Brain pericyte (primary cell): ENCODE measurements at regions not wholly inside any gene's neighbourhood (a gene's known extent, or its start where the extent isn't known, plus 50 kb on each side); places are given as distances from the start of the nearest gene placed in this dataset.

ENCODE experiments used
- DNase-seq: peaks from one replicate; pipeline ENCODE4 v3.0.0-alpha.2; 2012; ENCODE audit warnings: low read depth, low spot score

DNA sequence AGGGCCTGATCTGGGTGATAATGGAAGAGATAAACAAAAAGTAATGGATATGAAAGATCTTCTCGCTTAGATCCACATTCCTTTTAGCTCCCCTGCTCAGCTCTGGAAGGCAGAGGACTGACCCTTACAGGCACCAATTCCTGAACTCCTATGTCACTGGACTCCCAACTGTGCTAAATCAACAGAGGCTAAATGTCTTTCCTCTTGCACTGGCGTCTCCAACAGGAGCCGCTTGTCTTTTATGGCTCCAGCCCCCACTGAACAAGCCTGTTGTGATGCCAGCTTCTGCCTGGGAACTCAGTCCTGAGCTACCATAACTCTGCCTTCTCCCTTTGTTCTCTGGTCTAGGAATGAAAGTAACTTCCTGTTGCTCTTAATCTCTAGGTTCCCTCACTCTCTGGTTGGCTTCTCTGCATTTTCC lies 142.1 kb upstream of the COL11A1 start:
- peak; percentile 72 for DNase-seq

DNA sequence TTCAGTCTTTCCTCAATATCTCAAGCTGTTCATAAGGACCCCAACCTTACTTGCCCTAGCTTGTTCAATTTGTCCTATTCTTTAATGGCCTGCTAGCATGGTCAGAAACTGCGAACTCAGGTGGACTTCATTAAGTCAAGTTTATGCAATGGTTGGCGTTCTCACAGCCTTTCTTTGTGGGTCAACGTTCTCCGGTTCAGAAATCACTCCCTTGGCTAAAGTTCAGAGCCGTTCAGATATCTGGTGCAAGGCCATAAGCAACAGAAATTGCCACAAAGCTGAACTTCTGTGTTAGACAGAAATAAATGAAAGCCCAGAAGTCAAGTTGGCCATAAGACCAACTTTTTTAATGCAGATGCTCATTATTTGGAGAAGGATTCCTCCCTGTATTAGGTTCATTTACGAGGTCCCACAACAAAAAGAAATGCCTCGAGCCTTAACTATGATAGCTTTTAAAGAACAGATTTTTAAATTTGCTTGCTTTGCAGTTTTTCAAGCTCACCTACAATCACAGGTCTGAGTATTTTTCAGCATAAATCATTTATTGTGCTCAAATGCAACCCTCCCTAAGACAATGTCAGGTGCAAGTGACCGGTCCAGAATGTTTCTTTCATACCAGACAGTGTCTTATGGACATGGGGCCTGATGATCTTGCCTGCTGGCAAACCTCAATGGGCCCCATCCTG lies 140.2 kb upstream of the COL11A1 start:
- no peak for DNase-seq

DNA sequence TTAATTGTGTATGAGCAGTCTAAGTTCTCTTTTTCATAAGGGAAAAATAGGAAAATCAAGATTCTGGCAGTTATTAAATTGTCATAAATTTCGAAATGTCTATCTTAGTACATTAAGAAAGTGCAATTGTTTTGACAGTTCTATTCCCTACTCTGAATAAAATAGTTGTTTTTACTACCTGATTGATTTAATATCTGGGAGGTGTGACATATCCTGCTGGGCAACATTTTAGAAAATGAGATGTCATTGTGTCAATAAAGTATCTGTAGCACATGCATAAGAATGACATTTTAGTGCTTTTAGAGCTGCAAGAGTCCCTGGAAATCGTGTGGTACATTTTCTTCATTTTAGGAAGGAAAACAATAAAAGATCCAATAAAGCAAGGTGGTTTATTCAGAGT lies 139.2 kb upstream of the COL11A1 start:
- DNase-seq: no peak

DNA sequence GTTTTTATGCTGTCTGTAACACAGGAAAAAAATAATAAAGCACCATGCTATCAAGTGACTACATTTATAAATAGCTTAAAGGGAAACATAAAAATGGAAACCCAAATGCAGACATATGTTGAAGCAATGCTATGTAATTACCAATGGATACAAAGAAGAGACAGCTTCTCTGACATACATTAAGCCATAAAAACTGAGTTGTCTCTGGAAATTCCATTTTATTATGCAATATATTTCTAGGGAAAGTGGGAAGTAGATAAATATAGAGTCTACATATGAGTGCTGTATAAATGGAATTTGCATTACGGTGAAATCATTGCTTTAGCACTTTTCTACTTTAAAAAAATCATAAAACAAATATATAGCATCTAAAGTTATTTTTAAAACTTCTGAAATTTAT lies 135.2 kb upstream of the COL11A1 start:
- DNase-seq: no peak

DNA sequence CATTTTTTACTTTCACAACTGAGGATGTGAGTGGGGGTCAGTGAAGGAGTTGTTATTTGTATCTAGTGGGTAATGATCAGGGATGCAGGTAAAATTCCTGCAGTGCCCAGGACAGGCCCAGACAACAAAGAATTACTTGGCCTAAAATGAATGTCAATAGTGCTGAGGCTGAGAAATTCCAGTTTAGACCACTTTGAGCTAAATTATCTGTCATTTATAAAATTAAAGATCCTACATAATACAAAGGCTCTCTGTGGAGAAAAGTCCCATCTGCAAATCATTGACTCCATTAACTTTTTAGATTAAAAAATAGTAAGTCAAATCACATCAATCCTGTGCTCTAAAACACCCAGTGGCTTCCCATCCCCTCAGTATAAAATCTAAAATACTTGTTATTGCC lies 130.7 kb upstream of the COL11A1 start:
- no peak for DNase-seq

DNA sequence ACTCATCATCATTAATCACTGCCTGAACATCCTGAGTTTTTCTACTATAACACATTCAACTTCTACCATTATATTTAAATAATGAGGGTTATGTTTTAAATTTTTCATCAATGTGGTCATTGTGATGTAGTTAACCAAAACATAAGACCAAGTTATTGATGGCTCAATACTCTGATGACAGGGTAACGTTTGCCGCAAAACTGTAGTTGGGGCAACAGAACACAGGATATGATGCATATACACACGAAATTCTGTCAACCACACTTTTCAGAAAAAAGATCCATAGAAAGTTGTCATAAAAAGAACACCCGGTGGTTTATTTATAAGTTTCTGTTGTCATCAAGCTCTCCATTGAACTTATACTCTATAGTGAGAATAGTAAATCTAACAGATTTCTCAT lies 121.7 kb upstream of the COL11A1 start:
- no peak for DNase-seq

DNA sequence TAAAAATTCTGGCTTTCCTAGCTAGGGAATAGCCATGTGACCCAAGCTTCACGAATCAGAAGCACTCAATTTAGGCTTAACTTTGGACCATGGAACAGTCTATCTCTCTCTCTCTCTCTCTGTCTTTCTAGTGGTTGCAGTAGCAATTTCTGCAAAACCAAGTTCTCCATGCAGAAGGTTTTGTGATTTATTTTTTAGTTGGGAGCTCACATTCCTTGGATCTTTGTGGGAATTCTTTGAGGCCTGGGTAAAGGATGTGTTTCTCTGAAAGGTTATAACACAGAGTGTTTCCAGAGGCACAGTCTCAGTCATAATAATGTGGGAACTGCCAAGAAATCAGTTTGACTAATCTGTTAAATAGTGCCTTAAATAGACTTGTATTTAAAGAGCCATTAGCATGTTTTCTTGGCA lies 112.3 kb upstream of the COL11A1 start:
- DNase-seq: no peak

DNA sequence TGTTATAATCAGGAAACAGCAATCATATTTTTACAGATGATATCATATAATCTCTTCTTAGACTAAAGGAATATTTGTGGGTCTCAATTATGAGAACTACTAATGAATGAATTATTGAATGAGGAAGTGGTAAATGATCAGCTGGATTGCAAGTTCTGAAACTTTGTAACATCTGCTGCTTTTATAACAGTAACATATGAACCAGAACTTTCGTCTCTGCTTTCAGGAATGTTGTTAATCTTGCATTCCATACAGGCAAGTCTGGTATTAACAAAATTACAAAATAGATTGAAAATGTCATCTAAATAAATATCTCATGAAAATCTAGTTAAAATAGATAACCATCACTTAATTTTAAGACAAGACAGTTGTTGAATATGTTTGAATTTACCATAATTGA lies 110.5 kb upstream of the COL11A1 start:
- DNase-seq: no peak

DNA sequence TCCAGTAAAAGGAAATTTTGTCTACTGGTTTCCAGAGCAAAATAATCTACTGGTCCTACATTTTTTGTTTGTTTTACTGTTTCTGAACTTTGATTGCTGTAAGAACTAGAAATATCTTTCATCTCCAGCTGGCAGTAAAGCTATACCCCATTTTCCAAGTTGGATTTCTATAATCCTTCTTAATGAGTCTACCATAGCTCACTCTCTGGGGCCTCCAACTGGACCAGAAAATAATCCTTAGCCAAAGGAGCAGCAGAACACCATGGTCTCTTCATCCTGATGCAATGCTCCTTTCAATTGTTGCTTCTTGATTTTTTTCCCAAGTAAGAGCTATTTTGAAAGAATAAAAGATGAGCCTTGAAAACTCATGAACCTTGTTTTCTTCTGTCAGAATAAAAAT lies 110.0 kb upstream of the COL11A1 start:
- DNase-seq: no peak

DNA sequence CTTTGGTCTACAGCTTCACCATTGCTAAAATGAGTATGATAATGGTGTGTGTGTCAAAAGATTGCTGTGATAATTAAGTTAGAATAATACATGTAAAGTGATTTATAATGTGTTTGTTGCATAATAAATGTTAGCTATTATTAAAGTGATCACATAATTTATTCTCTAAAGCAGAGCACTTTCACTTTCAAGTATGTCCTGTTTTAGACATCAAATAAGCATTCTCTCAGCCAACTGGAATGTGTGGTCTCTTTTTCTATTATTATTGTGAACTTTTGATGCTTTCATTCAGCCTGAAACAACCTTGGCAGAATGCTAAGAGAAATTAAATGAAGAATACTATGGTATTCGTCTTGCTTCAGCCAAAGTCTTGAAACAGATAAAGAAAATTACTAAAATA lies 102.8 kb upstream of the COL11A1 start:
- no peak for DNase-seq

DNA sequence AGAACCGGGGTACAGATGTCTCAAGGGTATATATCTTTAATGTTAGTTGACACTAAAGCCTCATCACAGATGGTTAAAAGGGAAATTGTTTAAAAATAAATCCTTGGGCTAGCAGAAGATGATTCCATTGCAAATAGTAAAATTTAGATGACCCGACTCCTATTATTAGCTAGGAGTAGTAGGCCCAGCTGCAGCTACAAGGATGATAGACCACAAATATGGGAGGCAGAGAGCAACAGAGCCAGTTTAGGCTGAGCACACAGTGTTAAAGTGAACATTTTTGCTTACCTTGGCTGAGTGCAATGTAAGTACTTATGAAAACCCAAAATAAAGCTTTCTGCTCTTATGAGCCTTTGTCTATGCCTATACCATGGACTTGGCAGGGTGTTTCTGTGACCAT lies 100.5 kb upstream of the COL11A1 start:
- no peak for DNase-seq

DNA sequence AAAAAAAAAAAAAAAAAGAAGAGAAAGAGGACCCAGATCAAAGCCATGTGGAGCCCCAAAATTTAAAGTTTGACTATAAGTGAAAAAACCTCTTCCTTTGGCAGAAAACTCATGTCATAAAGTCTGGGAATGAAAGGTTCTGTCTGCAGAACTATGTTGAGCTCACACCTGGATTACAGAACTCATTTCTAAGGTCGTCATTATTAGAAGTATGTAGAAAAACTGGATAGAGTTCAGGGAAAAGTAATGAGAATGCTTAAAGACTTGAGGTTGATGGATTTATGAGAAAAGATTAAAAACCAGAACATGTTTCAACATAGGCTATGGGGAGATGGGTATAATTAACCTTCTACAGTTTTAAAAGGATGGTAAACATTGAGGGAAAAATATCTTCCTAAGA lies 90.7 kb upstream of the COL11A1 start:
- no peak for DNase-seq

DNA sequence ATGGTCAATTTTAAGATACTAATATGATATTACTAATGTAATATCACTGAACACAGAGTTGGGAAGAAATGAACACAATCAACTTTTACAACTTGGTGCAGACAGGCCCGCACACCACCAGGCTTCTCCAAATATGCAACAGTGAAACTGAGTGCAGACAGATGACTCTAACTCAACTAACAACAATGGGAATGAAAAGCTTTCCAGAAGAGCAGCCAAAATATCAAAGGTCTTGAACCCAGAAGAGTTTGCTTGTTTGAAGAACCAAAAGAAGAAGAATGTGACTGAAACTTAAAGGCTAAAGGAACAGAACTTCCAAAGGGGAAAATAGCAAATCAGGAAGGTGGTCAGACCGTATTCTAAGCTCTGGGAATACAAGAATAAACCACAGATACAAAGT lies 89.8 kb upstream of the COL11A1 start:
- no peak for DNase-seq

DNA sequence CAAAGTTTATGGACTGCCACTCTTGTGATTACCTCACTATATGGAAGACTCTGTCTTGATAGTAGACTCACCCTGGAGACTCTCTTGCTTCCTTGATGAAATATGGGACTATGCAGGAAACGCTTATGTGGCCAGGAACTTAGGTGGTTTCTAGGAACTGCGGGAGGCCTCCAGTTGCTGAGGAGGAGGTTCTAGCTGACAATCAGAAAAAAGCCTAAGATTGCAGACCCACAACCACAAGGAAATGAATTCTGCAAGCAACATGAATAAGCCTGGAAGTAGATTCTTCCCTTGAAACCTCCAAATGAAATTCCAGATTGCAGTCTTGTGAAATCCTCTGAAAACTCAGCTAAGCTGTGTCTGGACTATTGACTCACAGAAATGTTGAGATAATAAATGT lies 88.9 kb upstream of the COL11A1 start:
- DNase-seq: no peak

DNA sequence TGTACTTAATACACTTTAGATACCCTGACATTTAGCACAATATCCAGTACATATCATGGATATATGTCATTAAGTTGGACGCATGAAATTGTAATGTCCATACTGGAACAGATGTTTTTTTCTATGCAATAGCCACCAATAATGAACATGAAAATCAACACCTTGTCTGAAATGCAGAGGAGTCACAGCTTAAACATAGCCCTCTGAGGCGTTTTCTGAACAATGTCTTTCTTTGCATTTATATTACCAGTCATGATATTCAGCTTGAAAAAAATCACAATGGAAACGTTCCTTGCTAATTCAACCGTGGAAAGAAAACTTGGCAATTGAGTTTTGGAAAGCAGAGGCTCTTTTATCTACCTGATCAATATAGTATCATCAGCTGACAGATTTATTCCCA lies 86.7 kb upstream of the COL11A1 start:
- DNase-seq: no peak

DNA sequence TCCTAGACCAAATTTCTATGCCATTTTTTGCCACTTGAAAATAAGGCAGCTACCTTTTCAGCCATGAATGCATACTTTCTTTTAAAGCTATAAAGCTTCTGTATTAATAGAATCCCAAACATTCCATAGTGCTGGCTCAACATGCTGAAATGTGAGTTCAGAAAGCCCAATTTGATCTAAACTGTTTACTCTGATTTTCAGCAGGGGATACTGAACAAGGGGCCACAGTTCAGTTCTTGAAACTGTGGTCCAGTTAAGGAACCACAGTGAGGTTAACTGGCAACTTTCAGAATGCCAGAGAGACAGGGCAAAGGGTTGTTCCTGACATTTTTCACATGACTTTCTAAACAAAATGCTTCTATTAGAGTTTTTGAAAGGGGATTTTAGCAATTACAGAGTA lies 85.7 kb upstream of the COL11A1 start:
- DNase-seq: no peak

DNA sequence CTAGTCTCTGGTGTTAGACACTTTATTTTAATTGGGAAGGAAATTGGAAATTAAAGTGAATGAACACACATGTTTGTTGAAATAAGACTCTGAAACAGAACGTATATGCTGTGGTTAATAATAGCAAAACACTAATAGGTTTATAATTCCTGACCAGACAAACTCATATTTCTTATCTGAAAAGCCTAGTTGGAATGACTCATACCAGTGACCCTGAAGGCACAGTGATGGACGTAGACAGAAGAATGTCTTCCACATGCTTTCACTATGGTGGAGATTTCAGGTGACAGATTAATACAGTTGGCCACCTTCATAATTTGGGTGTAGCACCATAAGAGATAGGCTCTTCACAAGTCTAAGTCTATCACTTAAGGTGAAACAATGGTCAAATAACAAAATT lies 83.0 kb upstream of the COL11A1 start:
- DNase-seq: no peak

DNA sequence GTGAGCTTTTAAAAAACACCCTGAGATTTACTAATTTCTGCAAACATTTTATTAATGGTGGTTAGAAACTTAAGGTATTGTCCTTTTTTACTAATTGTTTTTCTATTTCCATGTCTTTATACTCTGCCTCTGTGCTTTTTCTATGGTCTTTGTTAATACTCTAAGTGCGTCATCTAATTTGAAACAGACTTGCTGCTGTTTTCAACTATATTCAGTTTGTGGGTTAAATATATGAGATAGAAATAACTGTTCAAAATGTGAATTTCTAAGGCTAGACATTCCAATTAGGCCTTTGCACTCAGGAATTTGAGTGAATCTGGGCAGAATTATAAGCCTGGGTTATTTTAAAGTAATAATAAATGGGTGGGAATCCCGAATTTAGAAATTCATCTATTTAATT lies 82.4 kb upstream of the COL11A1 start:
- no peak for DNase-seq

DNA sequence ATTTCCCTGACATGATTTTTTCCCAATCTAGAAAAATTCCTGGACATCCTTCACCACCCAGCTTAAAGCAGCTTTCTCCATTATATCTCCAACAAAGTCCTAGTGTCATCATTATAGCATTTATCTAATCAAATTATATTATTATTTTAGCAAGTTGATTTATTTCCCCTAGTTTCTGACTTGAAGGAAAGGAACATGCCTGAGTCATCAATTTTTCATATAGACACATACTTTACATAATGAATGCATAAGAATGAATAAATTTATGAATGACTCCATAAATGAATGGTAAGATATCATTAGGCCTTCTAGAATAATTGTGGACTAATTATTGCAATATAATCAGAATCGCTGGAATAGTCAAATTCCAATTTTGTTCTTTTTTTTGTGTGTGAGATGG lies 79.4 kb upstream of the COL11A1 start:
- DNase-seq: no peak

DNA sequence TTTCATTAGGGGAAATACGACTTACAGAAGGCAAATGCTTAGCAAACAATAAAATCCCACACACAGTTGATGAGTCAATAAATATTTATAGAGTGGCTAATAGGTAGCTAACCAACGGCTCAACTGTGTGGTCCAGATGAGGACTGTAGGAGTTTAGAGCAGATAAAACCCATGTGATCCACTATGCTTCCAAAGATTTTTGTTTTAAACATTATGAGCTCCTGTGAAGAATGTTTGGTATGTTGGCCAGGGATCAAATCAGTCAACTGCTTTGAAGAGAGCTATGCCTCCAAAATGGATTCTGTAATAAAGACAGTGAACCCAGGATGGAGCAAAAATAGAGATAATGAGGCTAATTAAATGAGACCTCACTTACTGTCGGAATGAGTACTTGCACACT lies 72.3 kb upstream of the COL11A1 start:
- no peak for DNase-seq

DNA sequence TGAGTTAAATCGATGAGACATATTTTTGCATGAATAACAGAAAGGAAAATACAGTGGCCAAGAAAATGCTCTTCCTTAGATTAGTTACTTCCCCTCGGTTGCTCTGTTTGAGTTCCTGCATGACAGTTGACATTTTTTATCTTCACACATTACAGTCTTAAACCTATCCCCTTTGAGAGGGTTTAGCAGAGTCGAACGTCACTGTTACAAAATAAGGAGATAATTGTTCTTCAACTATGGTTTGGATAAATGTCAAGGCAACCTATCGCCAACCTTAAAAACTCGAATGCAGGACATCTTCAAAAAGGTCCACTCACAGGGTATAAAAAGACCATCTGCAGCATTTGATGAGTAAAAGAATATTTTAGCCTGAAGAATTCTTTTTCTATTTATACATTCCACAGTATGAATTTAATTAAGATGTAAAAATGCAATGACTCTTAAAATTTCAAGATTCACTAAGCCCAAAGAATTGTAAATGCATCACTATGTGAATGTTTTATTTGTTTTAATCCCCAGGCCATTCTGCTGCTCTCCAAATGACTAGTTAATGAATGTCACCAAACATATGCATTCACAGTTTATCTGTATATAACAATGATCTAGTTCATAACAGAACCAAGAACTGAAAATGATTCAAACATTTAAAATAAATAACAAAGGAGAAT lies 68.9 kb upstream of the COL11A1 start:
- DNase-seq: no peak

DNA sequence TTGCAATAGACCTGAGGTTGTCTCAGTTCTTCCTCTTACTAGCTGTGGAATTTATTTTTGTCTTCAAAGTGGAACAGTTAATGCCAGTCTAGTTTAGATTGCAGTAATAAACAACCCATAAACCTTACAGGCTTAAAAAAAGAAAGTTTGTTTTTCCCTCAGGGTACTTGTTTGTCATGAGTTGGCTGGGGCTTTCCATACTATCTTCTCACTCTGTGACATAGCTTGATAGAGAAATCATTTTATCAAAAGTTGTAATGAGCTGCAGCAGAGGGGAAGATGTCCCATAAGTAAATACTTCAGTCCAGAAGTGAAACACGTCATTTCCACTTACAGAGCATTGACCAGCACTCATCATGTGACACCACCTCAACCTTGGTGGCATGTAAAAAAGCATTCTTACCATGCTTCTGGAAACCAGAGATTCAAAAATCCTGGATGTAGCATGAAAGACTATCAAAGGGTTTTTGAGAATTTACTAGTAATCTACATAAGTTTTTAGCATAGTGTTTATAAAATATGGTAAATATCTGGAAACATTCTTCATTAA lies 62.8 kb upstream of the COL11A1 start:
- DNase-seq: no peak

DNA sequence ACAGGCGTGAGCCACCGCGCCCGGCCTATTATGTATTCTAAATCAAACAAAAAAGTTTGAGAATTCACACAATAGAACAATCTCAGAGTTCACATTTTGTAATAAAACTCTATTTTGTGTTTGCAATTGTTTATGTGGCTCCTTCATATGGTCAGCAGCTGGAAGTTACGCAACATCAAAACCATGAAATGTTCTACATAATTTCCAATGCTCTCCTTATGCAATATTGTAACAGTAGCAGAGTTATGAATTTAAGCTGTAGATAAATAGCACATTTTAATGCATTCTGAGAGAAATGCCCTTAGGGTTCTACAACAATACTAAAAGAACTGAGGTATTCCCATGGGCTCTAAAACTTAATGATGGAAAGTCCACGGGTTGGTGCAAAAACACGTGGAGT lies 62.3 kb upstream of the COL11A1 start:
- no peak for DNase-seq

DNA sequence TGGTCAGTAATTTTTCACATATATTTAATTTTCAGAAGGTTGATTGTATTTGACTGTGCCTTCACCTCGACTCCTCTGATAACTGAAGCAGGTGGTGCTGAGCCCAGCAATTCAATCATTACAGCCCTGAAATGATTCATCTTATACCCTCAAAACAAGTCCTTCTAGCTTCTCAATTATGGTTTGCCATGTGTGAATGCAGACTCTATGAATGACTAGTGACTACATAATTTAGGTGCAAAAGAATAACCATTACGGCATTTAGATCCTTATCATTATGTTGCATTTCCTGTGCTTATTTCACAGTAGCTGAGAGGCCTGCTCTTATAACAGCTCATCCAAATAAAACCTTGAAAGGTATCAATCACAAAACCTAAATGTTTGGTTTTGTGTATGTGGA lies 54.0 kb upstream of the COL11A1 start:
- no peak for DNase-seq
